Stimulated activated CD4-positive, alpha-beta T cell treated with anti-CD3 and anti-CD28 coated beads, Interleukin-12 subunit alpha, Interleukin-12 subunit beta, amount 100 ng/mL, for 24 hours (primary cell): ENCODE measurements at regions not wholly inside any gene's neighbourhood (a gene's known extent, or its start where the extent isn't known, plus 50 kb on each side); places are given as distances from the start of the nearest gene placed in this dataset.

Experiments used
- DNase-seq, 2 experiments: peaks; one replicate each; pipeline ENCODE4 v3.0.0-alpha.2; 2020; ENCODE audit warnings: low read depth in 2 of 2

GRCh38 chr20:60948224-60948623, 303.8 kb upstream of the CDH4 start:
- no peak for DNase-seq

GRCh38 chr20:60950561-60950960, 301.5 kb upstream of the CDH4 start:
- no peak for DNase-seq

- DNase-seq = no peak
Observed at GRCh38 chr20:60950974-60951373, 301.1 kb upstream of the CDH4 start.

GRCh38 chr20:60952861-60953260, 299.2 kb upstream of the CDH4 start:
- no peak for DNase-seq

GRCh38 chr20:60953321-60953720, 298.7 kb upstream of the CDH4 start:
- no peak for DNase-seq

- no peak for DNase-seq
Observed at GRCh38 chr20:60955706-60956105, 296.4 kb upstream of the CDH4 start.

GRCh38 chr20:60956194-60956593, 295.9 kb upstream of the CDH4 start:
- DNase-seq = no peak

GRCh38 chr20:60957621-60958020, 294.4 kb upstream of the CDH4 start:
- DNase-seq = no peak

GRCh38 chr20:60959971-60960370, 292.1 kb upstream of the CDH4 start:
- no peak for DNase-seq

GRCh38 chr20:60960500-60960899, 291.6 kb upstream of the CDH4 start:
- DNase-seq = no peak

GRCh38 chr20:60961551-60961950, 290.5 kb upstream of the CDH4 start:
- DNase-seq = no peak

- DNase-seq = no peak
Observed at GRCh38 chr20:60962367-60963045, 289.6 kb upstream of the CDH4 start.

- no peak for DNase-seq
Observed at GRCh38 chr20:60963146-60963545, 288.9 kb upstream of the CDH4 start.

GRCh38 chr20:60964911-60965310, 287.1 kb upstream of the CDH4 start:
- DNase-seq = no peak

- DNase-seq = no peak
Observed at GRCh38 chr20:60966031-60966430, 286.0 kb upstream of the CDH4 start.

- no peak for DNase-seq
Observed at GRCh38 chr20:60966766-60967165, 285.3 kb upstream of the CDH4 start.

- DNase-seq = no peak
Observed at GRCh38 chr20:60967431-60968316, 284.4 kb upstream of the CDH4 start.

- DNase-seq = no peak
Observed at GRCh38 chr20:60968853-60969720, 283.0 kb upstream of the CDH4 start.

GRCh38 chr20:60970601-60971000, 281.5 kb upstream of the CDH4 start:
- DNase-seq = no peak

- DNase-seq = no peak
Observed at GRCh38 chr20:60974022-60974421, 278.0 kb upstream of the CDH4 start.

GRCh38 chr20:60974441-60974945, 277.6 kb upstream of the CDH4 start:
- no peak for DNase-seq

- DNase-seq = no peak
Observed at GRCh38 chr20:60976139-60976538, 275.9 kb upstream of the CDH4 start.
